Skeletal muscle cell (primary cell): ENCODE measurements at regions not wholly inside any gene's neighbourhood (a gene's known extent, or its start where the extent isn't known, plus 50 kb on each side); places are given as distances from the start of the nearest gene placed in this dataset.
A peak's percentile ranks its signal among the peaks of the same experiment; 100 is the strongest.

Source experiments
- DNase-seq: peaks from one replicate; pipeline ENCODE4 v3.0.0-alpha.2; 2010; ENCODE audit warnings: low read depth
- H3K4me3 ChIP-seq: 2 replicates; pipeline ENCODE4 v1.5.1; 2011; ENCODE audit warnings: low read depth, mild to moderate bottlenecking, control low read depth, low read length, moderate library complexity

- no peak overlapping the region for H3K4me3 ChIP-seq
These were observed 112.8 kb downstream of the DSC3 start for GRCh38 chr18:30929718-30930117.

GRCh38 chr18:30929065-30929464 lies 113.5 kb downstream of the DSC3 start:
- H3K4me3 ChIP-seq = no peak overlapping the region
- no peak for DNase-seq

More at GRCh38 chr18:30929718-30930117, 112.8 kb downstream of the DSC3 start:
- DNase-seq = no peak

- H3K4me3 ChIP-seq = no peak overlapping the region
- DNase-seq = no peak
These were observed 114.9 kb downstream of the DSC3 start for GRCh38 chr18:30927517-30928075.

- no peak for DNase-seq
- H3K4me3 ChIP-seq = no peak overlapping the region
These were observed 115.5 kb downstream of the DSC3 start for GRCh38 chr18:30927042-30927441.

- DNase-seq = no peak
These were observed 116.7 kb downstream of the DSC3 start for GRCh38 chr18:30925795-30926194.

GRCh38 chr18:30920757-30921156 lies 121.8 kb downstream of the DSC3 start:
- H3K4me3 ChIP-seq = no peak overlapping the region
- no peak for DNase-seq

More at GRCh38 chr18:30925795-30926194, 116.7 kb downstream of the DSC3 start:
- H3K4me3 ChIP-seq = no peak overlapping the region

- DNase-seq = no peak
- H3K4me3 ChIP-seq = no peak overlapping the region
These were observed 122.2 kb downstream of the DSC3 start for GRCh38 chr18:30920351-30920750.

GRCh38 chr18:30917651-30918050 lies 124.9 kb downstream of the DSC3 start:
- no peak overlapping the region for H3K4me3 ChIP-seq
- DNase-seq = no peak

GRCh38 chr18:30915336-30915988 lies 127.1 kb downstream of the DSC3 start:
- DNase-seq = no peak
- H3K4me3 ChIP-seq = no peak overlapping the region

- no peak overlapping the region for H3K4me3 ChIP-seq
- DNase-seq = no peak
These were observed 134.2 kb downstream of the DSC3 start for GRCh38 chr18:30908381-30908780.

- H3K4me3 ChIP-seq = no peak overlapping the region
- peak; percentile 44 for DNase-seq
These were observed 139.0 kb downstream of the DSC3 start for GRCh38 chr18:30903566-30903965.

- DNase-seq = peak; percentile 9
- no peak overlapping the region for H3K4me3 ChIP-seq
These were observed 152.8 kb downstream of the DSC3 start for GRCh38 chr18:30889519-30890301.

- H3K4me3 ChIP-seq = no peak overlapping the region
- no peak for DNase-seq
These were observed 154.2 kb downstream of the DSC3 start for GRCh38 chr18:30888344-30888743.

- no peak for DNase-seq
These were observed 155.5 kb downstream of the DSC3 start for GRCh38 chr18:30886998-30887397.

GRCh38 chr18:30870466-30870865 lies 172.1 kb downstream of the DSC3 start:
- DNase-seq = no peak
- no peak overlapping the region for H3K4me3 ChIP-seq

More at GRCh38 chr18:30886998-30887397, 155.5 kb downstream of the DSC3 start:
- H3K4me3 ChIP-seq = no peak overlapping the region

- no peak overlapping the region for H3K4me3 ChIP-seq
- DNase-seq = no peak
These were observed 179.6 kb downstream of the DSC3 start for GRCh38 chr18:30862900-30863299.

GRCh38 chr18:30860741-30861140 lies 181.8 kb downstream of the DSC3 start:
- DNase-seq = no peak
- H3K4me3 ChIP-seq = no peak overlapping the region

GRCh38 chr18:30859036-30859435 lies 183.5 kb downstream of the DSC3 start:
- no peak overlapping the region for H3K4me3 ChIP-seq
- DNase-seq = no peak

- H3K4me3 ChIP-seq = no peak overlapping the region
- DNase-seq = no peak
These were observed 184.0 kb downstream of the DSC3 start for GRCh38 chr18:30858560-30858959.

GRCh38 chr18:30855762-30856161 lies 186.8 kb downstream of the DSC3 start:
- DNase-seq = no peak
- H3K4me3 ChIP-seq = no peak overlapping the region

GRCh38 chr18:30852980-30853379 lies 189.6 kb downstream of the DSC3 start:
- H3K4me3 ChIP-seq = no peak overlapping the region
- no peak for DNase-seq
